HEK293 (cell line): ENCODE measurements at regions not wholly inside any gene's neighbourhood (a gene's known extent, or its start where the extent isn't known, plus 50 kb on each side); places are given as distances from the start of the nearest gene placed in this dataset.
"Not testable (repeated sequence)": the region's sequence is repeated elsewhere in the genome, so short reads cannot be mapped to it uniquely, and the experiment has no call there.

ENCODE experiments used
- CTCF ChIA-PET: fragments of 350-600 bp; formaldehyde crosslinking; extraction: SDS; loops from one replicate; lab custom pipeline; 2021; ENCODE audit warnings: antibody characterized with exemption; lab: Yijun Ruan, JAX
- POLR2A ChIA-PET: fragments of 300-600 bp; formaldehyde crosslinking; extraction: SDS; loops from one replicate; lab custom pipeline; 2020; ENCODE audit warnings: antibody characterized with exemption, inconsistent platforms; lab: Yijun Ruan, JAX
- H3K27ac ChIP-seq: fragments of 200-500 bp; sonication (Bioruptor generic); 2 replicates; pipeline ENCODE4 v1.5.1; 2014; ENCODE audit warnings: low read depth, low read length, control low read depth, inconsistent platforms; ENCODE audit errors: extremely low read depth
- H3K36me3 ChIP-seq, 2 experiments: fragments of 200-500 bp in 1 of 2; sonication (Bioruptor generic) in 1 of 2; 1 replicate in 1 of 2; 2 replicates in 1 of 2; pipeline ENCODE4 v1.5.1; 2014 to 2017; ENCODE audit warnings: inconsistent platforms in 2 of 2, low read length in 2 of 2; ENCODE audit not compliant: control insufficient read depth in 2 of 2, insufficient read depth in 1 of 2
- H3K4me1 ChIP-seq: fragments of 200-500 bp; sonication (Bioruptor generic); 2 replicates; pipeline ENCODE4 v1.5.1; 2014; ENCODE audit warnings: mild to moderate bottlenecking, low read length, inconsistent platforms; ENCODE audit not compliant: control insufficient read depth, insufficient read depth
- H3K4me3 ChIP-seq: 2 replicates; pipeline ENCODE4 v1.5.1; 2011; ENCODE audit warnings: low read depth, mild to moderate bottlenecking, control low read depth, low read length, moderate library complexity
- H3K9me3 ChIP-seq: fragments of 200-500 bp; sonication (Bioruptor generic); 2 replicates; pipeline ENCODE4 v1.5.1; 2014; ENCODE audit warnings: low read depth, low read length, inconsistent platforms; ENCODE audit not compliant: control insufficient read depth, insufficient read depth
- FEZF1 ChIP-seq: fragments of 450-650 bp; formaldehyde crosslinking; IDR thresholded peaks from 2 replicates; pipeline ENCODE4 v1.5.1; 2016; ENCODE audit warnings: missing biosample characterization, missing genetic modification characterization
- HOXC10 ChIP-seq: sonication (generic); formaldehyde crosslinking; IDR thresholded peaks from 2 replicates; pipeline ENCODE4 v1.8.1; 2023; ENCODE audit warnings: mild to moderate bottlenecking, missing genetic modification reagents
- INSM2 ChIP-seq: fragments of 450-650 bp; formaldehyde crosslinking; IDR thresholded peaks from 2 replicates; pipeline ENCODE4 v1.5.1; 2016; ENCODE audit warnings: missing biosample characterization, missing genetic modification characterization
- KLF16 ChIP-seq: fragments of 450-650 bp; formaldehyde crosslinking; IDR thresholded peaks from 2 replicates; pipeline ENCODE4 v1.5.1; 2017; ENCODE audit warnings: missing biosample characterization, missing genetic modification characterization
- TRIM28 ChIP-seq: IDR thresholded peaks from 2 replicates; pipeline ENCODE4 v1.6.1; 2011; ENCODE audit warnings: low read length, control low read depth, borderline replicate concordance
- ZBTB21 ChIP-seq: fragments of 450-650 bp; formaldehyde crosslinking; IDR thresholded peaks from 2 replicates; pipeline ENCODE4 v1.5.1; 2017; ENCODE audit warnings: missing biosample characterization, missing genetic modification characterization
- ZFP69B ChIP-seq: fragments of 450-650 bp; formaldehyde crosslinking; IDR thresholded peaks from 2 replicates; pipeline ENCODE4 v1.5.1; 2016; ENCODE audit warnings: missing biosample characterization, missing genetic modification characterization
- ZNF114 ChIP-seq: fragments of 450-650 bp; formaldehyde crosslinking; IDR thresholded peaks from 2 replicates; pipeline ENCODE4 v1.5.0; 2017; ENCODE audit warnings: missing biosample characterization, missing genetic modification characterization
- ZNF121 ChIP-seq: fragments of 450-650 bp; formaldehyde crosslinking; IDR thresholded peaks from 2 replicates; pipeline ENCODE4 v1.5.1; 2016; ENCODE audit warnings: missing biosample characterization, missing genetic modification characterization
- ZNF140 ChIP-seq: fragments of 450-650 bp; formaldehyde crosslinking; IDR thresholded peaks from 2 replicates; pipeline ENCODE4 v1.5.1; 2016; ENCODE audit warnings: missing biosample characterization, missing genetic modification characterization
- ZNF146 ChIP-seq: fragments of 450-650 bp; formaldehyde crosslinking; IDR thresholded peaks from 2 replicates; pipeline ENCODE4 v1.5.1; 2016; ENCODE audit warnings: missing biosample characterization, missing genetic modification characterization
- ZNF169 ChIP-seq: fragments of 450-650 bp; formaldehyde crosslinking; IDR thresholded peaks from 2 replicates; pipeline ENCODE4 v1.5.1; 2016; ENCODE audit warnings: missing biosample characterization, missing genetic modification characterization
- ZNF311 ChIP-seq: fragments of 450-650 bp; formaldehyde crosslinking; IDR thresholded peaks from 2 replicates; pipeline ENCODE4 v1.5.1; 2017; ENCODE audit warnings: missing biosample characterization, missing genetic modification characterization, borderline replicate concordance
- ZNF324 ChIP-seq: fragments of 450-650 bp; formaldehyde crosslinking; IDR thresholded peaks from 2 replicates; pipeline ENCODE4 v1.5.1; 2016; ENCODE audit warnings: missing biosample characterization, missing genetic modification characterization
- ZNF394 ChIP-seq: fragments of 450-650 bp; formaldehyde crosslinking; IDR thresholded peaks from 2 replicates; pipeline ENCODE4 v1.5.1; 2016; ENCODE audit warnings: missing biosample characterization, missing genetic modification characterization, mild to moderate bottlenecking, moderate library complexity, borderline replicate concordance
- ZNF560 ChIP-seq: fragments of 450-650 bp; formaldehyde crosslinking; IDR thresholded peaks from 2 replicates; pipeline ENCODE4 v1.5.1; 2017; ENCODE audit warnings: missing biosample characterization, missing genetic modification characterization, borderline replicate concordance
- ZNF624 ChIP-seq: fragments of 450-650 bp; formaldehyde crosslinking; IDR thresholded peaks from 2 replicates; pipeline ENCODE4 v1.5.1; 2017; ENCODE audit warnings: missing biosample characterization, missing genetic modification characterization
- ZNF707 ChIP-seq: fragments of 450-650 bp; formaldehyde crosslinking; IDR thresholded peaks from 2 replicates; pipeline ENCODE4 v1.5.1; 2016; ENCODE audit warnings: missing biosample characterization, missing genetic modification characterization
- ZXDB ChIP-seq: fragments of 450-650 bp; formaldehyde crosslinking; IDR thresholded peaks from 2 replicates; pipeline ENCODE4 v1.5.1; 2016; ENCODE audit warnings: missing biosample characterization, missing genetic modification characterization
- TF ChIP-seq, protein P1 (sequence below): fragments of 450-650 bp; formaldehyde crosslinking; IDR thresholded peaks from 2 replicates; pipeline ENCODE4 v1.5.1; 2016; ENCODE audit warnings: missing biosample characterization, missing genetic modification characterization
- TF ChIP-seq, protein P2 (sequence below): fragments of 450-650 bp; formaldehyde crosslinking; IDR thresholded peaks from 2 replicates; pipeline ENCODE4 v1.5.1; 2016; ENCODE audit warnings: missing biosample characterization, missing genetic modification characterization
- TF ChIP-seq, protein P3 (sequence below): fragments of 450-650 bp; formaldehyde crosslinking; optimal IDR thresholded peaks from 2 replicates; pipeline ENCODE3; 2016; ENCODE audit warnings: missing biosample characterization, mild to moderate bottlenecking, missing genetic modification characterization

DNA sequence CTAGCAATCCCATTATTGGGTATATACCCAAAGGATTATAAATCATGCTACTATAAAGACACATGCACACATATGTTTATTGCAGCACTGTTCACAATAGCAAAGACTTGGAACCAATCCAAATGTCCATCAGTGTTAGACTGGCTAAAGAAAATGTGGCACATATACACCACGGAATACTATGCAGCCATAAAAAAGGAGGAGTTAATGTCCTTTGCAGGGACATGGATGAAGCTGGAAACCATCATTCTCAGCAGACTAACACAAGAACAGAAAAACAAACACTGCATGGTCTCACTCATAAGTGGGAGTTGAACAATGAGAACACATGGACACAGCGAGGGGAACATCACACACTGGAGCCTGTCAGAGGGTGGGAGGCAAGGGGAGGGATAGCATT, 113.4 kb upstream of the HEY2 start:
- POLR2A ChIA-PET, H3K36me3 ChIP-seq, H3K4me3 ChIP-seq, H3K9me3 ChIP-seq, H3K4me1 ChIP-seq, H3K27ac ChIP-seq: not testable (repeated sequence)
- CTCF ChIA-PET: interaction anchor here (0.6 to 0.7 kb wide), 2 partner anchors 42 to 146 kb away, joined by 3 to 5 read pairs; no protein-coding TSS in a partner anchor
- TF ChIP-seq, protein P1, sequence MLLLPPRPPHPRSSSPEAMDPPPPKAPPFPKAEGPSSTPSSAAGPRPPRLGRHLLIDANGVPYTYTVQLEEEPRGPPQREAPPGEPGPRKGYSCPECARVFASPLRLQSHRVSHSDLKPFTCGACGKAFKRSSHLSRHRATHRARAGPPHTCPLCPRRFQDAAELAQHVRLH (tag by site-specific recombination): 0 out of 2 replicates have a peak, but pooled peaks have one; percentile 18
- peak; percentile 96 for TF ChIP-seq ZNF146 (tag by site-specific recombination)

DNA sequence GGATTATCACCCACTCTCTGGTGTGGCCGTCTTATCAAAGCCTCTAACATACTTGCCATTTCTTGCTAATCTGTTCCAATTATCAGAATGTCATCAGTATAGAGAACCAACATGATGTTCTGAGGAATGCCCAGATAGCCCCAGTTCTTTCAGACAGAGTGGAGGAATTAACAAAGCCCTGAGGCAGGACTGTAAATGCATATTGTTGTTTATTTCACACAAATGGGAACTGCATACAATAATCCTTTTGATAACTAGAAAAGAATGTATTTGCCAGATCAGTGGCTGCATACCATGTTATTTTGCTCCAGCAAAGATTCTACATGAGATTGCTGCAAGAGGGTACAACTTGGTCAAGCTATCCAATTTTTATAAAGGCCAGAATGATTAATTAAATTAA, 112.8 kb upstream of the HEY2 start:
- no peaks in the 10 kb centered on the region for H3K4me1 ChIP-seq
- no peak overlapping the region for H3K27ac ChIP-seq
- POLR2A ChIA-PET: no interaction called here
- H3K4me3 ChIP-seq: no peak overlapping the region
- TF ChIP-seq ZNF707 (tag by site-specific recombination) (no peak), ZXDB (tag by site-specific recombination) (no peak), ZFP69B (no peak), ZNF169 (no peak), ZNF121 (tag by site-specific recombination) (no peak)
- H3K36me3 ChIP-seq: no peaks in the 10 kb centered on the region
- no peaks in the 10 kb centered on the region for H3K9me3 ChIP-seq
- CTCF ChIA-PET: no interaction called here

DNA sequence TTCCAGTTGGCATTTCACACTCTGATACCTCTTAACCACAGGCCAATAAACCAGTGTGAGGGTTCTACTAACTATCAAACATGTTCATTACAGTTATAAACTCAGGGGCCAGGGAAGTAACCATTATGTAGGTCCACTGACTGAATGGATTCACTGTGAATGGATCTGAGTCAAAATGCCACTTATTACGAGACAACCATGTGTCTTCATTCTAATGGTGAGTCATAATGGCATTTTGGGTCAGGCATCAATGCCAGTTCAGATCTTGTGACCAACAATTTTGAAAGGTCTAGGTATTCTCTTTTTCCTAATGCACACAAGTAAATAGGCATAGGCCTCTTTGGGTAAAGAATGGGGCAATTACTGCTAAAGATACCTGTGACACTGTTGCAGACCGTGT, 112.2 kb upstream of the HEY2 start:
- no peaks in the 10 kb centered on the region for H3K4me1 ChIP-seq
- H3K9me3 ChIP-seq: no peaks in the 10 kb centered on the region
- H3K36me3 ChIP-seq: no peaks in the 10 kb centered on the region
- POLR2A ChIA-PET: no interaction called here
- TF ChIP-seq ZNF140 (tag by site-specific recombination) (no peak), FEZF1 (0 out of 2 replicates have a peak, but pooled peaks have one; percentile 22), ZNF114 (tag by site-specific recombination) (no peak), KLF16 (tag by site-specific recombination) (no peak), TRIM28 (no peak), ZNF624 (tag by site-specific recombination) (no peak), ZNF311 (tag by site-specific recombination) (no peak)
- H3K4me3 ChIP-seq: no peak overlapping the region
- no peak overlapping the region for H3K27ac ChIP-seq
- CTCF ChIA-PET: no interaction called here

DNA sequence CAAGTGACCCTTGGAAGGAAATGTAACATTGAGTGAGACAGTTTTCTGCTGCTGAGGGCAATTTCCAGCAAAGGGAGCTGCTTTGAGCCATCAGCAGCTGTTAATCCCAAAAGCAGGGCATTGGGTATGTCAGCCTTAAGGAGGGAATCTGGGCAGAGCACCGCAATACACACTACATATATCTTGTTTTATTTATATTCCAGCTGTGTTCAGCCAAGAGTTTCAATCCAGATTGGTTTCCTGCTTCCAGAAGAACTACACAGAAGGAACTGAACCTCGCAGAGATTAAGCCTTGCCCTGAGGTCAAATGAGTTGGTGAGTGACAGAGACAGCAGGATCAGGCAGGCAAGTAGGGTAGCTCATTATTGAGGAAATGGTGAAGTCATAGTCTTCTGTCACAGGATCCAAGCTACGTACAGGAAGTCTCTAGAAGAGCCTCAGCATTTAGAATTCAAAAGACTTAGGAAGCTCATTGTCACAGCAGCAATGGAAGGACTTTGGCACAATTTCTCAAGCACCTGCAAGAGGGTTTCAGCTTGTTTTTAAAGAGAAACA, 109.9 kb upstream of the HEY2 start:
- POLR2A ChIA-PET: interaction anchor here (1.0 to 1.6 kb wide), 2 partner anchors 11 to 109 kb away, joined by 3 read pairs; no protein-coding TSS in a partner anchor
- CTCF ChIA-PET: interaction anchor here (0.6 to 1.0 kb wide), 3 partner anchors 11 to 447 kb away, joined by 3 to 4 read pairs (median 3); no protein-coding TSS in a partner anchor
- TF ChIP-seq, protein P2, sequence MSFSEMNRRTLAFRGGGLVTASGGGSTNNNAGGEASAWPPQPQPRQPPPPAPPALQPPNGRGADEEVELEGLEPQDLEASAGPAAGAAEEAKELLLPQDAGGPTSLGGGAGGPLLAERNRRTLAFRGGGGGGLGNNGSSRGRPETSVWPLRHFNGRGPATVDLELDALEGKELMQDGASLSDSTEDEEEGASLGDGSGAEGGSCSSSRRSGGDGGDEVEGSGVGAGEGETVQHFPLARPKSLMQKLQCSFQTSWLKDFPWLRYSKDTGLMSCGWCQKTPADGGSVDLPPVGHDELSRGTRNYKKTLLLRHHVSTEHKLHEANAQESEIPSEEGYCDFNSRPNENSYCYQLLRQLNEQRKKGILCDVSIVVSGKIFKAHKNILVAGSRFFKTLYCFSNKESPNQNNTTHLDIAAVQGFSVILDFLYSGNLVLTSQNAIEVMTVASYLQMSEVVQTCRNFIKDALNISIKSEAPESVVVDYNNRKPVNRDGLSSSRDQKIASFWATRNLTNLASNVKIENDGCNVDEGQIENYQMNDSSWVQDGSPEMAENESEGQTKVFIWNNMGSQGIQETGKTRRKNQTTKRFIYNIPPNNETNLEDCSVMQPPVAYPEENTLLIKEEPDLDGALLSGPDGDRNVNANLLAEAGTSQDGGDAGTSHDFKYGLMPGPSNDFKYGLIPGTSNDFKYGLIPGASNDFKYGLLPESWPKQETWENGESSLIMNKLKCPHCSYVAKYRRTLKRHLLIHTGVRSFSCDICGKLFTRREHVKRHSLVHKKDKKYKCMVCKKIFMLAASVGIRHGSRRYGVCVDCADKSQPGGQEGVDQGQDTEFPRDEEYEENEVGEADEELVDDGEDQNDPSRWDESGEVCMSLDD (tag by site-specific recombination): no peak
- no peak for TF ChIP-seq ZNF394 (tag by site-specific recombination)
- peak; percentile 87; the same call in 1 of the 2 replicates for TF ChIP-seq TRIM28
- TF ChIP-seq, protein P3, sequence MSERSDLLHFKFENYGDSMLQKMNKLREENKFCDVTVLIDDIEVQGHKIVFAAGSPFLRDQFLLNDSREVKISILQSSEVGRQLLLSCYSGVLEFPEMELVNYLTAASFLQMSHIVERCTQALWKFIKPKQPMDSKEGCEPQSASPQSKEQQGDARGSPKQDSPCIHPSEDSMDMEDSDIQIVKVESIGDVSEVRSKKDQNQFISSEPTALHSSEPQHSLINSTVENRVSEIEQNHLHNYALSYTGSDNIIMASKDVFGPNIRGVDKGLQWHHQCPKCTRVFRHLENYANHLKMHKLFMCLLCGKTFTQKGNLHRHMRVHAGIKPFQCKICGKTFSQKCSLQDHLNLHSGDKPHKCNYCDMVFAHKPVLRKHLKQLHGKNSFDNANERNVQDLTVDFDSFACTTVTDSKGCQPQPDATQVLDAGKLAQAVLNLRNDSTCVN (tag by site-specific recombination): no peak
- TF ChIP-seq INSM2 (tag by site-specific recombination): no peak
- TF ChIP-seq ZNF560 (tag by site-specific recombination): no peak
- no peak for TF ChIP-seq ZBTB21 (tag by site-specific recombination)
- TF ChIP-seq HOXC10 (CRISPR knock-in tag): no peak
- TF ChIP-seq ZNF324 (tag by site-specific recombination): no peak

More for the DNA sequence above, 109.9 kb upstream of the HEY2 start:
- Histone ChIP-seq H3K4me3 (no peak overlapping the region), H3K4me1 (no peaks in the 10 kb centered on the region), H3K36me3 (no peaks in the 10 kb centered on the region), H3K9me3 (no peaks in the 10 kb centered on the region), H3K27ac (no peak overlapping the region)
